GM10266 (cell line): ENCODE measurements at regions not wholly inside any gene's neighbourhood (a gene's known extent, or its start where the extent isn't known, plus 50 kb on each side); places are given as distances from the start of the nearest gene placed in this dataset.

ENCODE experiments used
- DNase-seq: peaks from one replicate; pipeline ENCODE4 v3.0.0; 2012; ENCODE audit errors: extremely low spot score
- TF ChIP-seq, protein P1 (sequence below): IDR thresholded peaks from 2 replicates; pipeline ENCODE4 v1.5.1; 2012; ENCODE audit warnings: mild to moderate bottlenecking, low read depth; ENCODE audit not compliant: control insufficient read depth, insufficient read depth; ENCODE audit errors: missing control alignments

DNA sequence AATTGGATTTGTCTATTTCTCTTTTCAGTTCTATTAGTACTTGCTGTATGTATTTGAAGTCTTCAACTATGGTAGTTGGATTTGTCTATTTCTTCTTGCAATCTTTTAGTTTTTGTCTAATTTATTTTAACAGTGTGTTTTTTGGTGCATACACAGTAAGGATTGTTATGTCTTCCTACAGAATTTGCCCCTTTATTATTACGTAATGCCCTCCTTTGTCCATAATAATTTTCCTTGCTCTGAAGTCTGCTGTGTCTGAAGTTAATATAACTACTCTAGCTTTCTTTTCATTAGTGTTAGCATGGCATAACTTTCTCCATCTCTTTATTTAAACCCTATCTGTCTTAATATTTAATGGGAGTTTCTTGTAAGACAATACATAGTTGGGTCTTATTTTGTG lies 105.1 kb upstream of the STT3B start:
- TF ChIP-seq, protein P1, sequence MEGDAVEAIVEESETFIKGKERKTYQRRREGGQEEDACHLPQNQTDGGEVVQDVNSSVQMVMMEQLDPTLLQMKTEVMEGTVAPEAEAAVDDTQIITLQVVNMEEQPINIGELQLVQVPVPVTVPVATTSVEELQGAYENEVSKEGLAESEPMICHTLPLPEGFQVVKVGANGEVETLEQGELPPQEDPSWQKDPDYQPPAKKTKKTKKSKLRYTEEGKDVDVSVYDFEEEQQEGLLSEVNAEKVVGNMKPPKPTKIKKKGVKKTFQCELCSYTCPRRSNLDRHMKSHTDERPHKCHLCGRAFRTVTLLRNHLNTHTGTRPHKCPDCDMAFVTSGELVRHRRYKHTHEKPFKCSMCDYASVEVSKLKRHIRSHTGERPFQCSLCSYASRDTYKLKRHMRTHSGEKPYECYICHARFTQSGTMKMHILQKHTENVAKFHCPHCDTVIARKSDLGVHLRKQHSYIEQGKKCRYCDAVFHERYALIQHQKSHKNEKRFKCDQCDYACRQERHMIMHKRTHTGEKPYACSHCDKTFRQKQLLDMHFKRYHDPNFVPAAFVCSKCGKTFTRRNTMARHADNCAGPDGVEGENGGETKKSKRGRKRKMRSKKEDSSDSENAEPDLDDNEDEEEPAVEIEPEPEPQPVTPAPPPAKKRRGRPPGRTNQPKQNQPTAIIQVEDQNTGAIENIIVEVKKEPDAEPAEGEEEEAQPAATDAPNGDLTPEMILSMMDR, result no peak
- DNase-seq, result no peak

DNA sequence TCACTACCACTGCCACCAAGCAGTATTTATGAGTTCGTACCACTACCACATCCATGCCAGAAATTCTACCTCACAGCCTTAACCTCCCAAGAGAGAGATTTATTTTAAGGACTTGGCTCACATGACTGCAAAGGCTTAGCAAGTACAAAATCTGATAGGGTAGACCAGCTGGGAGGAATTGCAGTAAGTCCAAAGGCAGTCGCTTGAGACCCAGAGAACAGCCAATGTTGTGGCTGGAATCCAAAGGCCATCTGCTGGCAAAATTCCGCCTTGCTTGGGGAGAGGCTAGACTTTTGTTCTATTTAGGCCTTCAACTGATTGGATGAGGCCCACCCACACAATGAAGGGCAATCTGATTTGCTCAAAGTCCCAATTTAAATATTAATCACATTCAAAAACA lies 101.4 kb upstream of the STT3B start:
- TF ChIP-seq, protein P1, result no peak

DNA sequence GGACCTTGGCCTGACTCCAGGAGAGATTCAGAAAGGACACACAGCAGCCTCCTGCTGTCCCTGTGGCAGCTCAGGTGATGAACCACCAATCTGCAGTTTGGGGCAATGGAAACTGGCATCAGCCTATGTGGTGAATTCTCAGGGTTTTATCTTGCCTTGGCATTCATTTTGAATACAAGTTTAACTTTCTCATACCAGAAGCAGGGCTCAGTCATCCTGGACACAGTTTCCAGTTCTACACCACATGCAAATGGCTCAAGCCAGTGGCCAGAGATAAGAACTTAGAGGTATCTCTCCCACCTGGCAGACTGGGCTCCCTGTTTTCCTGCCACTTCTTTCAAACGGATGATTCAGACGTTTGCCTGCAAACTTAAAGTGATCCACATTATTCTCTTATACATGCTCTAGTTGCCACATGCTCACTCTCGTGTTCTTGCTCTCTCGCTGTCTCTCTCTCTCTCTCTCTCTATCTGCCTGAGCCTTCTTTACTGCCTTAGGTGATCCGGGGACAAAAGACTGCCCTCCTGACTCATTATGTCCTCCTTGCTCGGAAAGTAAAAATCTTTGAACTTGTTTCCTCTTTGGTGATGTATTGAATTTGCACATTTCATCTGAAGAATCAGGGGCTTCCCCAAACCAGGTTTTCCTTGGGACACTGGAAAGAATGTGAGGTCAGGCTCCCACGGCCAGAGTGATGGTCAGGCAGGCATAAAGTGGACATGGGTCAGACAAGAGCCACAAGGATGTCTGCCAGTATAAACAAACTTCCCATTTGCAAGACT lies 99.6 kb upstream of the STT3B start:
- TF ChIP-seq, protein P1, result no peak
- no peak for DNase-seq

More for the DNA sequence above, 101.4 kb upstream of the STT3B start:
- no peak for DNase-seq

DNA sequence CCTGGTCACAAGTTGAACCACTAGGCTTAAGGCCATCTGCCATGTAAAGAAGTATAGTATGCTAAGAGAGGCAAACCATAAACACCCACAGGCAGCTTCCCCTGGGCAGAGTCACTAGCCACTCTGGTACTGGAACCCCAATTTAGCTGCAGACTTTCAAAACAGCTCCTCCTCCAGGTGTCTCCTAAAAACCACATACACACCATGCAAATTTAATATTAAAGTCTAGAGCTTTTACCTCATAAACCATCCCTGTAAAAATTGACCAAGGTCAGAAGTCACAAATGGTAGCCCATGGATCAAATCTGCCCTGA lies 99.1 kb upstream of the STT3B start:
- TF ChIP-seq, protein P1, result no peak
- no peak for DNase-seq

DNA sequence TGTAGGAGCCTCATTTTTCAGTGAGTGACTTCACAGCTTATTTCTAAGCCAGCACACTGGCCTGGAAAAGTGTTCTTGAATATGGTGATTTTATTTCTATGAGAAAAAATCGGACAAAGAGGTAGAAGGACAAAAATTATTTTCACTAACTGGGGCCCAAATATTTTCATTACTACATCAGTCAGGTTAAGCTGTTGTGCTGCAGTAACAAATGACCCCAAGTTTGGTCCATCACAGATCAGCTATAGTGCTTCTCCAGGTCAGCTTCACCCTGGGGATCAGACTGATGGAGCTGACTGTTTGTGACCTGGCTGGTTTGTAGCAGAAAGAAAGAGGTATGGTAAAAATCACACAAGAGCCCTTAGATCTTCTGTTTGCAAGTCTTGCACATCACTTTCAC lies 97.9 kb upstream of the STT3B start:
- TF ChIP-seq, protein P1, result no peak
- no peak for DNase-seq

DNA sequence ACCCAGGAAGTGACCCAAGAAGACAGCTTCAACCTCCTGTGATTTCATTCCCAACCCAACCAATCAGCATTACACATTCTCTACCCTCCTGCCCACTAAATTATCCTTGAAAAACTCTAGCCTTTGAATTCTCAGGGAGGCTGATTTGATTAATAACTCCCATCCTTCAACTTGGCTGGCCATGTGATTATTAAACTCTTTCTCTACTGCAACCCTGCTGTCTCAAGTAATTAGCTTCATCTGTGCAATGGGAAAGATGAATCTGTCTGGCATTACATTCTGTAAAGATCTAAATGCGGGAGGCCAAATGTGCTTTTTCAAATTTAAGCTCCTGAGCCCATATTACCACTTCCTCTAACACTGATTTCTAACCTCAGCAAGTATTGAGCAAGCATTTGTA lies 95.9 kb upstream of the STT3B start:
- TF ChIP-seq, protein P1, result no peak
- no peak for DNase-seq

DNA sequence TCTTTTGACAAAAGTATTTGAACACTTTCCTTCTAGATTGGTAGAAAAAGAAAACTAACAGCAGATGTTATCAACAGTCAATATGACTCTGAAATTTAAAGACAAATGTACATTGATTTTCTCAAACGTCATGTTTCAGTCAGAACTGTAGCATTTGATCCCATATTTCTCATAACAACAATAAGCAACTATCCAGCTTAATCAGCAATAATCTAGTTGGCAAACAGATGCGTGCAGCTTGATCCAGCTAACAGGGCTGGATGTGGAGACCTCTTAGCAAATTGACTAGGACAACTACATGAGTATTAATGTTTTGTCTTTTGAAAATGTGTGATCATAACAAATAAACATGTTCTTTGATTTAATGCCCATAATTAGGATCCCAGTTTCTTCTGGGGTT lies 94.0 kb upstream of the STT3B start:
- TF ChIP-seq, protein P1, result no peak
- DNase-seq, result no peak
